H9 (cell line): ENCODE measurements at regions not wholly inside any gene's neighbourhood (a gene's known extent, or its start where the extent isn't known, plus 50 kb on each side); places are given as distances from the start of the nearest gene placed in this dataset.

Source experiments
- DNase-seq: peaks from one replicate; pipeline ENCODE4 v3.0.0-alpha.2; 2017
- H2AFZ ChIP-seq: one replicate; pipeline ENCODE4 v1.6.1; 2013; ENCODE audit warnings: mild to moderate bottlenecking, low read length, control low read depth, moderate library complexity
- H2AK5ac ChIP-seq: 2 replicates; pipeline ENCODE4 v1.6.1; 2013; ENCODE audit warnings: low read length, control low read depth, mixed read lengths; ENCODE audit not compliant: insufficient read length
- H2BK120ac ChIP-seq: one replicate; pipeline ENCODE4 v1.6.1; 2013; ENCODE audit warnings: low read depth, mild to moderate bottlenecking, low read length, control low read depth, inconsistent platforms; ENCODE audit not compliant: poor library complexity, severe bottlenecking
- H2BK12ac ChIP-seq: 2 replicates; pipeline ENCODE4 v1.6.1; 2013; ENCODE audit warnings: low read length, control low read depth, mixed read lengths, low read depth; ENCODE audit not compliant: insufficient read length
- H2BK15ac ChIP-seq: 2 replicates; pipeline ENCODE4 v1.6.1; 2013; ENCODE audit warnings: low read depth, low read length, control low read depth
- H2BK20ac ChIP-seq: one replicate; pipeline ENCODE4 v1.6.1; 2013; ENCODE audit warnings: low read depth, mild to moderate bottlenecking, low read length, control low read depth, inconsistent platforms; ENCODE audit not compliant: poor library complexity, severe bottlenecking
- H2BK5ac ChIP-seq: 2 replicates; pipeline ENCODE4 v1.6.1; 2013; ENCODE audit warnings: low read length, control low read depth, mixed read lengths; ENCODE audit not compliant: insufficient read length
- H3K14ac ChIP-seq: 2 replicates; pipeline ENCODE4 v1.6.1; 2013; ENCODE audit warnings: low read length, control low read depth; ENCODE audit not compliant: insufficient read depth
- H3K18ac ChIP-seq: 2 replicates; pipeline ENCODE4 v1.6.1; 2013; ENCODE audit warnings: low read depth, mild to moderate bottlenecking, mixed read lengths, low read length, control low read depth; ENCODE audit not compliant: insufficient read length
- H3K23ac ChIP-seq: 2 replicates; pipeline ENCODE4 v1.6.1; 2013; ENCODE audit warnings: low read length, control low read depth, mixed read lengths, low read depth; ENCODE audit not compliant: insufficient read length
- H3K23me2 ChIP-seq: 2 replicates; pipeline ENCODE4 v1.6.1; 2013; ENCODE audit warnings: low read depth, mild to moderate bottlenecking, mixed read lengths, low read length, control low read depth; ENCODE audit not compliant: insufficient read length, poor library complexity, severe bottlenecking
- H3K27ac ChIP-seq: 2 replicates; pipeline ENCODE4 v1.5.1; 2013; ENCODE audit warnings: low read length, control low read depth, mixed read lengths, low read depth; ENCODE audit not compliant: insufficient read length
- H3K27me3 ChIP-seq: 2 replicates; pipeline ENCODE4 v1.6.1; 2013; ENCODE audit warnings: low read length, control low read depth, inconsistent platforms; ENCODE audit not compliant: insufficient read depth
- H3K4ac ChIP-seq: 2 replicates; pipeline ENCODE4 v1.6.1; 2013; ENCODE audit warnings: low read depth, mild to moderate bottlenecking, control low read depth, inconsistent platforms, low read length, moderate library complexity
- H3K4me1 ChIP-seq: 2 replicates; pipeline ENCODE4 v1.6.1; 2013; ENCODE audit warnings: low read length, control low read depth, inconsistent platforms; ENCODE audit not compliant: insufficient read depth
- H3K4me2 ChIP-seq: 2 replicates; pipeline ENCODE4 v1.6.1; 2013; ENCODE audit warnings: low read length, control low read depth, mixed read lengths; ENCODE audit not compliant: insufficient read length, insufficient read depth
- H3K56ac ChIP-seq: 2 replicates; pipeline ENCODE4 v1.6.1; 2013; ENCODE audit warnings: low read depth, mild to moderate bottlenecking, mixed read lengths, low read length, control low read depth; ENCODE audit not compliant: insufficient read length
- H3K79me1 ChIP-seq: 2 replicates; pipeline ENCODE4 v1.6.1; 2013; ENCODE audit warnings: low read depth, mild to moderate bottlenecking, moderate library complexity, low read length, control low read depth, inconsistent platforms; ENCODE audit not compliant: insufficient read depth, poor library complexity, severe bottlenecking
- H3K79me2 ChIP-seq: 2 replicates; pipeline ENCODE4 v1.6.1; 2013; ENCODE audit warnings: low read length, control low read depth, inconsistent platforms; ENCODE audit not compliant: insufficient read depth
- H3K9ac ChIP-seq: 2 replicates; pipeline ENCODE4 v1.6.1; 2013; ENCODE audit warnings: low read length, control low read depth, mixed read lengths; ENCODE audit not compliant: insufficient read length; ENCODE audit errors: extremely low read depth
- H3K9me3 ChIP-seq: one replicate; pipeline ENCODE4 v1.6.1; 2013; ENCODE audit warnings: low read depth, low read length, inconsistent platforms; ENCODE audit not compliant: control insufficient read depth
- H3T11ph ChIP-seq: one replicate; pipeline ENCODE4 v1.6.1; 2013; ENCODE audit warnings: mild to moderate bottlenecking, low read length, control low read depth, inconsistent platforms
- H4K20me1 ChIP-seq: one replicate; pipeline ENCODE4 v1.6.1; 2013; ENCODE audit not compliant: control insufficient read depth, insufficient read length, insufficient read depth
- H4K5ac ChIP-seq: 2 replicates; pipeline ENCODE4 v1.6.1; 2013; ENCODE audit warnings: low read depth, mild to moderate bottlenecking, mixed read lengths, low read length, control low read depth; ENCODE audit not compliant: insufficient read length
- H4K8ac ChIP-seq: replicated peaks from 2 replicates; pipeline ENCODE4 v1.6.1; 2013; ENCODE audit warnings: low read length, control low read depth, mixed read lengths, low read depth; ENCODE audit not compliant: insufficient read length
- H4K91ac ChIP-seq: 2 replicates; pipeline ENCODE4 v1.6.1; 2013; ENCODE audit warnings: low read depth, mild to moderate bottlenecking, moderate library complexity, mixed read lengths, low read length, control low read depth; ENCODE audit not compliant: insufficient read length
- H3K27ac Mint-ChIP-seq, 3 experiments: 2 replicates in 2 of 3; 3 replicates in 1 of 3; pipeline ENCODE4 v1.8.0; 2020 to 2021; ENCODE audit warnings: mixed read lengths in 3 of 3, mild to moderate bottlenecking in 1 of 3, moderate library complexity in 1 of 3
- H3K27me3 Mint-ChIP-seq: 2 replicates; pipeline ENCODE4 v1.8.0; 2021; ENCODE audit warnings: low read depth, mild to moderate bottlenecking, moderate library complexity, mixed read lengths
- H3K36me3 Mint-ChIP-seq, 3 experiments: 2 replicates in 2 of 3; 3 replicates in 1 of 3; pipeline ENCODE4 v1.8.0; 2020 to 2021; ENCODE audit warnings: low read depth in 3 of 3, mixed read lengths in 3 of 3; ENCODE audit not compliant: insufficient read depth in 1 of 3
- H3K4me1 Mint-ChIP-seq, 2 experiments: 2 replicates each; pipeline ENCODE4 v1.8.0; 2020; ENCODE audit warnings: mixed read lengths in 2 of 2
- H3K4me3 Mint-ChIP-seq, 2 experiments: 2 replicates in 1 of 2; 3 replicates in 1 of 2; pipeline ENCODE4 v1.8.0; 2020 to 2021; ENCODE audit warnings: mild to moderate bottlenecking in 2 of 2, mixed read lengths in 2 of 2, moderate library complexity in 1 of 2
- H3K9me3 Mint-ChIP-seq, 2 experiments: 2 replicates in 1 of 2; 3 replicates in 1 of 2; pipeline ENCODE4 v1.8.0; 2020; ENCODE audit warnings: mild to moderate bottlenecking in 2 of 2, mixed read lengths in 2 of 2, moderate library complexity in 1 of 2
- CTCF ChIP-seq: fragments of 200-600 bp; sonication (generic); conservative IDR thresholded peaks from 3 replicates; pipeline ENCODE4 v1.8.0; 2021; ENCODE audit warnings: antibody characterized with exemption, mild to moderate bottlenecking
- WGBS: extraction: QIAGEN DNeasy Blood & Tissue Kit; methylation state at CpG from one replicate; pipeline ENCODE4 v1.1.7; 2013; ENCODE audit warnings: missing lambda C conversion rate, low lambda C conversion rate, mixed read lengths; ENCODE audit not compliant: insufficient read length; ENCODE audit errors: extremely low coverage; 5-methylcytosine and 5-hydroxymethylcytosine counted together

GRCh38 chr18:78528411-78529258 lies 451.0 kb upstream of the SALL3 start:
- Histone ChIP-seq H3K4me2 (no peak overlapping the region), H3K14ac (no peak overlapping the region), H2BK120ac (no peak overlapping the region), H2AK5ac (no peak overlapping the region), H4K8ac (no peak overlapping the region), H3K4ac (no peak overlapping the region), H2AFZ (no peak overlapping the region), H2BK20ac (no peak overlapping the region), H3K23ac (no peak overlapping the region), H3K18ac (no peak overlapping the region), H3K27me3 (no peaks in the 10 kb centered on the region), H3K9ac (no peak overlapping the region), H3K79me1 (no peaks in the 10 kb centered on the region), H3K4me1 (no peaks in the 10 kb centered on the region), H3K23me2 (no peaks in the 10 kb centered on the region), H2BK5ac (no peak overlapping the region), H3K9me3 (no peaks in the 10 kb centered on the region), H2BK15ac (no peak overlapping the region), H4K91ac (no peak overlapping the region), H2BK12ac (no peak overlapping the region), H4K5ac (no peak overlapping the region), H3K79me2 (no peaks in the 10 kb centered on the region), H3T11ph (no peak overlapping the region), H4K20me1 (no peaks in the 10 kb centered on the region), H3K27ac (no peak overlapping the region), H3K56ac (no peak overlapping the region)
- no peaks in the 10 kb centered on the region; a peak in 1 of 5 replicates for H3K9me3 Mint-ChIP-seq
- DNase-seq = no peak
- no peaks in the 10 kb centered on the region for H3K36me3 Mint-ChIP-seq
- H3K27ac Mint-ChIP-seq = no peak overlapping the region; a peak in 1 of 7 replicates
- no CpG with 5 or more reads among the region's 17 CpGs for WGBS
- H3K4me1 Mint-ChIP-seq = peaks cover 0 to 4% of the 10 kb centered on the region in 2 experiments; a peak in 1 of 4 replicates
- no peak for TF ChIP-seq CTCF
- H3K4me3 Mint-ChIP-seq = no peak overlapping the region
- H3K27me3 Mint-ChIP-seq = no peaks in the 10 kb centered on the region; the same call in 1 of the 2 replicates
